CD4-positive, alpha-beta T cell (primary cell): ENCODE measurements at regions not wholly inside any gene's neighbourhood (a gene's known extent, or its start where the extent isn't known, plus 50 kb on each side); places are given as distances from the start of the nearest gene placed in this dataset.

ENCODE experiments used
- ATAC-seq: fragments of 200-7000 bp; cut with Tn5 transposase; one replicate; pipeline ENCODE4 v1.10.0; 2022; ENCODE audit warnings: mild to moderate bottlenecking; ENCODE audit not compliant: poor library complexity
- CTCF ChIA-PET: fragments of 350-600 bp; sonication (Branson Sonifier 250); formaldehyde crosslinking; loops from one replicate; lab custom pipeline; 2021; ENCODE audit warnings: antibody characterized with exemption, inconsistent platforms; lab: Charles Lee
- POLR2A ChIA-PET: fragments of 350-600 bp; sonication (Branson Sonifier 250); formaldehyde crosslinking; loops from one replicate; lab custom pipeline; 2021; ENCODE audit warnings: antibody characterized with exemption, inconsistent platforms; lab: Charles Lee
- DNase-seq, 14 experiments: peaks; one replicate each; pipeline ENCODE4 v3.0.0-alpha.2; 2013 to 2020; ENCODE audit warnings: mixed read lengths in 2 of 14
- H3K27ac ChIP-seq, 2 donors: one replicate each; pipeline versions ENCODE4 v1.5.1 to v1.7.0; 2013; ENCODE audit warnings: low read length in 2 of 2, low read depth in 1 of 2, mild to moderate bottlenecking in 1 of 2
- H3K27me3 ChIP-seq, 2 experiments: 1 replicate in 1 of 2; 2 replicates in 1 of 2; pipeline versions ENCODE4 v1.6.1 to v1.7.0; 2013; ENCODE audit warnings: low read length in 2 of 2, control low read depth in 1 of 2, mild to moderate bottlenecking in 1 of 2, moderate library complexity in 1 of 2; ENCODE audit not compliant: insufficient read depth in 2 of 2, control insufficient read depth in 1 of 2
- H3K36me3 ChIP-seq: one replicate; pipeline ENCODE4 v1.6.1; 2013; ENCODE audit warnings: low read length, control low read depth; ENCODE audit not compliant: insufficient read depth
- H3K4me1 ChIP-seq: one replicate; pipeline ENCODE4 v1.6.1; 2013; ENCODE audit warnings: low read length, control low read depth; ENCODE audit not compliant: insufficient read depth
- H3K4me3 ChIP-seq: one replicate; pipeline ENCODE4 v1.5.1; 2013; ENCODE audit warnings: mild to moderate bottlenecking, low read length, moderate library complexity
- H3K9me3 ChIP-seq, 2 experiments: 1 replicate in 1 of 2; 2 replicates in 1 of 2; pipeline versions ENCODE4 v1.6.1 to v1.7.0; 2013; ENCODE audit warnings: low read length in 2 of 2, mild to moderate bottlenecking in 2 of 2, control low read depth in 1 of 2, moderate library complexity in 1 of 2; ENCODE audit not compliant: control insufficient read depth in 1 of 2, insufficient read depth in 1 of 2
- H3K27ac Mint-ChIP-seq: one replicate; pipeline ENCODE4 v1.8.0; 2020; ENCODE audit warnings: mixed read lengths
- H3K27me3 Mint-ChIP-seq: one replicate; pipeline ENCODE4 v1.8.0; 2021; ENCODE audit warnings: mixed read lengths
- H3K36me3 Mint-ChIP-seq: one replicate; pipeline ENCODE4 v1.8.0; 2021; ENCODE audit warnings: low read depth, mixed read lengths
- H3K4me1 Mint-ChIP-seq: one replicate; pipeline ENCODE4 v1.8.0; 2021; ENCODE audit warnings: low read depth, mixed read lengths
- H3K4me3 Mint-ChIP-seq: one replicate; pipeline ENCODE4 v1.8.0; 2020; ENCODE audit warnings: mild to moderate bottlenecking, mixed read lengths
- H3K9me3 Mint-ChIP-seq: one replicate; pipeline ENCODE4 v1.8.0; 2020; ENCODE audit warnings: mixed read lengths
- intact Hi-C, 2 experiments: fragments of 100-400 bp; cut with DNase I in 1 of 2; cut with micrococcal nuclease in 1 of 2; formaldehyde crosslinking; loops; one replicate each; pipeline versions ENCODE4 v1.15.1 to v1.9.0; 2023 to 2025; cut with DNase I, micrococcal nuclease
- TF ChIP-seq, protein P1 (sequence below): fragments of 200-600 bp; IDR thresholded peaks from one replicate; pipeline ENCODE4 v1.8.0; 2022; ENCODE audit warnings: antibody characterized with exemption, mild to moderate bottlenecking

DNA sequence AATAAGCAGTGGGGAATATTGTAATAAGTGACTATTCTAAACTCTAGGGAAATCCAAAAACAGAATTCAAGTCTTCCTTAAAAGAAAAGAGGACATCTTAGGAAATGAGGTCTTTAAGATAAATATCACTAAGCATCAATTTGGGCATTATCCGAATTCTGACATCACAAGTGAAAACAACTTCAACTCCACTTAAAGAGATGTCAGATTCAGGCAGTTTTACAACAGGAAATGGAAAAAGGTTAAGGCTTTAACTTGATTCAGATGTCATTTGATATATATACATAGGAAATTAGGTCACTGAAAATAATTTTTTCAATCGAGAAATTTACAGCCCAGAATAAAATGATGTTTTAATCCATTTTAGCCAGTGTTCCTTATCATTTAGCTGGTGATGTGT is 435.4 kb downstream of the SETD4 start:
- Mint-ChIP-seq H3K27me3 (peaks cover 6% of the 10 kb centered on the region), H3K27ac (no peak overlapping the region), H3K36me3 (no peaks in the 10 kb centered on the region), H3K4me3 (no peak overlapping the region), H3K9me3 (no peaks in the 10 kb centered on the region), H3K4me1 (no peaks in the 10 kb centered on the region)
- Histone ChIP-seq H3K27ac (no peak overlapping the region), H3K9me3 (no peaks in the 10 kb centered on the region), H3K27me3 (no peaks in the 10 kb centered on the region), H3K36me3 (no peaks in the 10 kb centered on the region), H3K4me3 (no peak overlapping the region), H3K4me1 (no peaks in the 10 kb centered on the region)
- DNase-seq (no peak), ATAC-seq (no peak)
- intact Hi-C loops: no loop called here
- TF ChIP-seq, protein P1, sequence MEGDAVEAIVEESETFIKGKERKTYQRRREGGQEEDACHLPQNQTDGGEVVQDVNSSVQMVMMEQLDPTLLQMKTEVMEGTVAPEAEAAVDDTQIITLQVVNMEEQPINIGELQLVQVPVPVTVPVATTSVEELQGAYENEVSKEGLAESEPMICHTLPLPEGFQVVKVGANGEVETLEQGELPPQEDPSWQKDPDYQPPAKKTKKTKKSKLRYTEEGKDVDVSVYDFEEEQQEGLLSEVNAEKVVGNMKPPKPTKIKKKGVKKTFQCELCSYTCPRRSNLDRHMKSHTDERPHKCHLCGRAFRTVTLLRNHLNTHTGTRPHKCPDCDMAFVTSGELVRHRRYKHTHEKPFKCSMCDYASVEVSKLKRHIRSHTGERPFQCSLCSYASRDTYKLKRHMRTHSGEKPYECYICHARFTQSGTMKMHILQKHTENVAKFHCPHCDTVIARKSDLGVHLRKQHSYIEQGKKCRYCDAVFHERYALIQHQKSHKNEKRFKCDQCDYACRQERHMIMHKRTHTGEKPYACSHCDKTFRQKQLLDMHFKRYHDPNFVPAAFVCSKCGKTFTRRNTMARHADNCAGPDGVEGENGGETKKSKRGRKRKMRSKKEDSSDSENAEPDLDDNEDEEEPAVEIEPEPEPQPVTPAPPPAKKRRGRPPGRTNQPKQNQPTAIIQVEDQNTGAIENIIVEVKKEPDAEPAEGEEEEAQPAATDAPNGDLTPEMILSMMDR: no peak
- POLR2A ChIA-PET: interaction anchor here (1.3 kb wide), 1 partner anchor 9 kb away, joined by 3 read pairs; no protein-coding TSS in a partner anchor
- CTCF ChIA-PET: no interaction called here

DNA sequence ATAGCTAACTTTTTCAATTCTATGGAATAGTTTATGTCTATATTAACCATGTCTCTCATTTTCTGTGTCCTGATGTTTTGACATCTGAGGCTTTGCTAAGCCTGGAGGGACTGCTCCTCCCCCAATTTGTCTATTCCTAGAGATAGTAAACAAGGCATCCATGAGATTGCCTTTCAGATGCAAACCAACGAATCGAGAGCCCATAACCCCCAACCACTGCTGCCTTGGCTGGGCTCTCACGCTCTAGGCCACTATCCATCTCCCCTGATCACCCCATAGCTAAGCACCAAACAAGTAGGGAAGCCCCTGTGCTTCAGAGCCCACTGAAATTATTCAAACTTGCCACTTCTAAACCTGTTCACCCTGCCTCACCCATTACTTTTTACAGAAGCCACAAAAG is 437.7 kb downstream of the SETD4 start:
- CTCF ChIA-PET: no interaction called here
- no peaks in the 10 kb centered on the region for H3K36me3 Mint-ChIP-seq
- H3K36me3 ChIP-seq: no peaks in the 10 kb centered on the region
- ATAC-seq (no peak), DNase-seq (no peak)
- no peaks in the 10 kb centered on the region for H3K27me3 ChIP-seq
- H3K27ac Mint-ChIP-seq: no peak overlapping the region
- no peaks in the 10 kb centered on the region for H3K9me3 Mint-ChIP-seq
- no peak overlapping the region for H3K4me3 ChIP-seq
- POLR2A ChIA-PET: no interaction called here
- no peaks in the 10 kb centered on the region for H3K4me1 ChIP-seq
- H3K4me1 Mint-ChIP-seq: no peaks in the 10 kb centered on the region
- intact Hi-C loops: no loop called here
- TF ChIP-seq, protein P1: no peak
- no peaks in the 10 kb centered on the region for H3K9me3 ChIP-seq
- H3K27me3 Mint-ChIP-seq: no peaks in the 10 kb centered on the region
- H3K4me3 Mint-ChIP-seq: no peak overlapping the region
- no peak overlapping the region for H3K27ac ChIP-seq

DNA sequence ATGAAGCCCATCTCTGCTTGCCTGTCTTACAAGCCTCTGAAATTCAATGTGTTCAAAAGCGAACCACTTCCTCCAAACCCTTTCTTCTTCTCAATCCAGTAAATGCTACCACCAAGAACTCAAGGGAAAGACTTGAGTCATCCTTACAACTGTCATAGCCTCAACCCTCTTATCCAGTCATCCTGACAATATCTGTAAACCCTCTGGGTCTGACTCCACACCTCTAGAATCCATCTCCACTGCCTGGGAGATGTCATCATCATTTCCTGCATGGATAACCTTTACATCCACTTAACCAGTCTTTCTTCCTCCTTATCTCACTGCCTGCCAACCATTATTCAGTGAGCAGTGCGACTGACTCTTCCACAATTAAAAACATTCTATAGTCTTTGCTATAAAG is 441.1 kb downstream of the SETD4 start:
- CTCF ChIA-PET: no interaction called here
- DNase-seq: no peak
- Histone ChIP-seq H3K9me3 (no peaks in the 10 kb centered on the region), H3K36me3 (no peaks in the 10 kb centered on the region), H3K4me3 (no peak overlapping the region), H3K27ac (no peak overlapping the region), H3K27me3 (no peaks in the 10 kb centered on the region), H3K4me1 (no peaks in the 10 kb centered on the region)
- no peak overlapping the region for H3K27ac Mint-ChIP-seq
- TF ChIP-seq, protein P1: no peak
- H3K36me3 Mint-ChIP-seq: no peaks in the 10 kb centered on the region
- H3K9me3 Mint-ChIP-seq: no peaks in the 10 kb centered on the region
- H3K4me3 Mint-ChIP-seq: no peak overlapping the region
- H3K4me1 Mint-ChIP-seq: peaks cover 4% of the 10 kb centered on the region
- POLR2A ChIA-PET: no interaction called here
- intact Hi-C loops: loop anchor here (10.0 kb wide), 6 partner anchors 184 to 814 kb away; no protein-coding TSS in a partner anchor
- ATAC-seq: no peak
- H3K27me3 Mint-ChIP-seq: no peaks in the 10 kb centered on the region
